Activated T-helper 1 cell treated with Interleukin-2 at 50 U/mL for 16 hours (primary cell): ENCODE measurements at regions not wholly inside any gene's neighbourhood (a gene's known extent, or its start where the extent isn't known, plus 50 kb on each side); places are given as distances from the start of the nearest gene placed in this dataset.
"Not testable (repeated sequence)": the region's sequence is repeated elsewhere in the genome, so short reads cannot be mapped to it uniquely, and the experiment has no call there.

Experiments used
- DNase-seq: peaks from one replicate; pipeline ENCODE4 v3.0.0-alpha.2; 2020; ENCODE audit warnings: low read depth

DNA sequence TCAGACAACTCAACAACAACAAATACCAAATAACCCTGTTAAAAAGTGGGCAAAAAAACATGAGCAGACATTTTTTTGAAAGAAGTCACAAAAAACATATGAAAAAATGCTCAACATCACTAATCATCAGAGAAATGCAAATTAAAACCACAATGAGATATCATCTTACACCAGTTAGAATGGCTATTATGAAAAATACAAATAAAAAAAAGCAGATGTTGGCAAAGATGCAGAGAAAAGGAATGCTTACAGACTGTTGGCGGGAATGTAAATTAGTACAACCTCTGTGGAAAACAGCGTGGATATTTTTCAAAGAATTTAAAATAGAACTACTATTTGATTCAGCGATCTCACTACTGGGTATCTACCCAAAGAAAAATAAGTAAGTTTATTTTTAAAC, 114.0 kb downstream of the SLC38A4 start:
- DNase-seq: no peak

DNA sequence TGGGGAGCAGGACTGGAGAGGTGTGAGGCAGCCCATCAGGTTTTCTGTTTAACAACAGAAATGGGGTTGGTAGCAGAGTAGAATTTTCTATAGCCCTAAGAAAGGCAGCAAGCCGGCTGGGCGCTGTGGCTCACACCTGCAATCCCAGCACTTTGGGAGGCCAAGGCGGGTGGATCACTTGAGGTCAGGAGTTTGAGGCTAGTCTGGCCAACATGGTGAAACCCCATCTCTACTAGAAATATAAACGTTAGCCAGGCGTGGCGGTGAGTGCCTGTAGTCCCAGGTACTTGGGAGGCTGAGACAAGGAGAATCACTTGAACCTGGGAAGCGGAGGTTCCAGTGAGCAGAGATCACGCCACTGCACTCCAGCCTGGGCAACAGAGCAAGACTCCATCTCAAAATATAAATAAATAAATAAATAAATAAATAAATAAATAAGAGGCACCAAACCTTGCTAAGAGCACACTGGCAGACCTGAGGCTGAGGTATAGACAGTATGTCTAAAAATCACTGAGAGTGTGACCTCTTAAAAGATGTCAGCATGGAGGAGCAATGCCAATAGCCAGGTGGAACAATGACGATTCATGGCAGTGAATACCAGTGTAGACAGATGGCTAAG, 115.6 kb downstream of the SLC38A4 start:
- DNase-seq: no peak

DNA sequence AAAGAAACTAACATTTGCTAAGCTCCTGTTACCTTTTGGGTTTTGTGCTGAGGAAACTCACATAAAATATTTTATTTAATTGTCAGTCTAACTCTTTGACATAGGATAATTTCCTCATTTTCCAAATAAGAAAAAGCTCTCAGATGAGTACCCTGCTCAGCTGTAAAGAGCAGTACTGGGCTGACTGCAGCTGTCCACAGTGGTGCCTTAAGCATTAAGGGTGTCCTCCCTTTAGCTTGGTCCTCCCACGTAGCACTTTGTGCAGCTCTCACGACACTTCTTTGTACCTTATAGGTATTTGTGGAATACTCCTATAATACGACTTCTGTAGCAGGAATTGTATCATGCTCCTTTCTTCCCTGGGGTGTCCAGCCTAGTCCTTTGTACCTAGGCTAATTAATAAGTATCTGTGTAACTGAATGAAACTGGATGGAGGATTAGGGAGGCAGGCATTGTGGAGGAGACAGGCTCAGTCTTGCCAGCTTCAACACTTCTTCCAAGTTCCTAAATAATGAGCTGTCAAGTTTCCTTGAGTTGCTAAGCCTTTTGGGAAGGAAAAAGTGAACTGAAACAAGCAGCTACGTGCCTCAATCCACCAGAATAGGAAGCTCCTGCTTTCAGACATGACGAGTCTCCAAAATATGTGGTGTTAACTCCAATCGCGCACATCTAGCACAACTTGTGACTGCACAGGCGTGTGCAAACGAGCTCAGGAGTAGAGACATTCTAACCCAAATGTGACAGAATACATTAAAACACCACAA, 123.0 kb downstream of the SLC38A4 start:
- no peak for DNase-seq

DNA sequence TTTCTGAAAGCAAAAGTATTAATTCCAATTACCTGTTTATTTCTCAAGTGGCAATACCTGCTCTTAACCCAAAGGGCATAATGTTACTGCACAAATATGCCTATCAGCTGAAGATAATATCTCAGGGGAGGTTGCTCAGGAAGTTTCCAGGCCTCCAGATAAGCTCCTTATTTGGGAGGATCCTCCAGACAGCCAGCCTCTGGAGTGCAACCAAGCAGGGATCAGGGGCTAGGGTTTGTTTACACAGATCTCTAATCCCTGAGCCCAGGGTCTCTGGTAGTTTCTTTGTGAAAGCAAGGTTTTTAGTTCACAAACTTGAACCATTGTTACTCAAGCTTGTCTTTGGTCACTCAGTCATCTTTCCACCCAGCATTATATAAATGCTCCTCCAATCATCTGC, 124.4 kb downstream of the SLC38A4 start:
- no peak for DNase-seq

DNA sequence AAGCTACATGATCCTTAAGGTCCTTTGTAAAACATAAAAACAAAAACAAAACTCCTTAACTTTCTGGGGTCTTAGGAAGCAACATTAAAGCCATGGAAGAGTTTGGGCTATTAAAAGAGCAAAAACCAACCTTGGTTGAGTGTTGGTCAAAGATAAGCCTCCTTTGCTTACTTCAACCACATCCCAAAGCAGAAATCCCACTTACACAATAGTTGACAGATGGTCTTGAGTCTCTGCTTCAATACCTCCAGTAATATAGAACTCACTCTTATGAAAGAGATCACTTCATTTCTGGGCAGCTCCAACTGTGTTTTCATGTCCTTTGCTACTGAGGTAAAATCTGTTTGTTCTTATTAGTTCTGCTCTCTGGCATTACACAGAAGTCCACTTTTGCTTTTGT, 125.8 kb downstream of the SLC38A4 start:
- DNase-seq: no peak

DNA sequence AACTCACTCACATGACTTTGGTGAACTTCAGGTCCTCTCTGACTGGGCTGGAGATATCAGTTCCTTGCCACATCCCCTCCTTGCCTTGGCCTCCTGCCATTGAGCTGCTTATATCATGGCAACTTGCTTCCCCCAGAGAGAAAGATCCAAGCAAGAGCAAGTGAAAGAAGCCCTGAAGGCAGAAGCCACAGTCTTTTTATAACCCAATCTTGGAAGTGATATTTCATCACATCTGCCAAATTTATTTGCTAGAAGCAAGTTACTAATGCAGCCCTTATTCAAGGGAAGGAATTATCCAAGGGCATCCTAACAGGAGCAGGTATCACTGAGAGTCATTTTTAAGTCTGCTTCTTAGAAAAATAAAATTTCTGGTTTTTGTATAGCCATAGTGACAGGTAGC, 127.8 kb downstream of the SLC38A4 start:
- no peak for DNase-seq

DNA sequence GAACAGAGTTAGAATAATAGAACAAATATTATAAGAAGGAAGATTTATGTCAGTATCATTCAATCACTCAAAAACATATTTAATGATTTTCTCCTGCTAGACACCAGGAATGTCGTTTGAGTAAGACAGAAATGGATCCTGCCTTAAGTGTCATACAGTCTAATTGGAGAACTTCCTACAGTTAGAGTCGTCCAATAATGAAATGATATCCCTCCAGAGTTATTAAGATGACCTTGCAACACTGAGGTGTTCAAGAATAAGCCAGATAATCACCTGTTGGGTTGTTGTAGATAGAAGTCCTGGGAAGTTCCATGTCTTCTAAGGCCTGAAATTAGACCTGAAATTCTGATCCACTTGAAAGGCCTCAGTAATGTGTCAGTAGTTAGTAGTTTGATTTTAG, 132.3 kb downstream of the SLC38A4 start:
- no peak for DNase-seq

DNA sequence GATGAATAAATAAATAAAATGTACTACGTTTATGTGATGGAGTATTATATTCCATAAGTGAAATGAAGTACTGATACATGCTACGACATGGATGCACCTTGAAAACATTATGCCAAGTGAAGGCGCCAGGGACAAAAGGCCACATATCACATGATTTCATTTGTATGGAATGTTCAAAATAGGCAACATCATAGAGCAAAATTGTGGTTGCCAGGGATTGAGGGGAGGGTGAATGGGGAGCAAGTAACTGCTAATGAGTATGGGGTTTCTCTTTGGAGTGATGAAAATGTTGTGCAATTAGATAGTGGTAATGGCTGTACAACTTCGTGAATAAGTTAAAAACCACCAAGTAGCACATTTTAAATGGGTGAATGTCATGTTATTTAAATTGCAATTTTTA, 132.8 kb downstream of the SLC38A4 start:
- no peak for DNase-seq

DNA sequence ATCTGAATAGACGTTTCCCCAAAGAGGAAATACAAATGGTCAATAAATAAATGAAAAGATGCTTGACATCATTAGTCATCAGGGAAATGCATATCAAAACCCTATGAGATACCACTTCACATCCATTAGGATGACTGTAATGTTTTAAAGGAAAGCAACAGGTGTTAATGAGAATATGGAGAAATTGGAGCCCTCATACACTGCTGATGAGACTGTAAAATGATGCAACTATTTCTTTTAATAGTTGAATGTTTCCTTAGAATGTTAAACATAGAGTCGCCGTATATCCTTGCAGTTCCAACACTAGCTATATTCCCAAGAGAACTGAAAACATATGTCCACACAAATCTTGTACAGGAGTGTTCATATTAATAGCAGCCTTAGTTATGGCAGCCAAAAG, 133.2 kb downstream of the SLC38A4 start:
- no peak for DNase-seq

DNA sequence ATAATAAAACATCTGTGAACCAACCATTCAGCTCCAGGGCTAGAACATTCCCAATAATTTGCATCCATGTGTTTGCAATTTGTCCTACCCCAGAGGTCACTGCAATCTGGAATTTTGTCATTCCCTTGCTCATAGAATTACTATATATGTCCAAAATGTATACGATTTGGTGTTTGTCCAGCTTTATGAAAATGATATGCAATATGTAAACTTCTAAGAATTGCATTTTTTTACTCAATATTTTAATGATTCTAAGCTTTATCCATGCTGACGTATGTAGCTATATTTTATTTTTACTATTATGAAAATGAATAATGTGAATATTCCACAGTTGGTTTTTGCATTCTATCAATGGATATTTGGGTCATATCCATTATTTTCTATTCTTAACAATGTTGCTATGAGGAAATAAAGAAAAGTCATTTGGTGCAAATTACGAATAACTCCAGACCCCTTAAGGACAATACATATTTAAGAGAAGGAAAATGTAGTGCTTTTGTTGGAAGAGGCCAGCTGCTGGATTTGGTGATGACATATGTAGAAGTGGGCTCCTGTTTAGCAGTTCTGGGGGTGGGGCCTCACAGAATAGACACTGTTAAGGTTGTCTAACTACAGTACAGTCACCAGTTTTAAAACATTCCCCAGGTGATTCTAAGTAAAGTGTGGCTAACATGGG, 139.4 kb downstream of the SLC38A4 start:
- no peak for DNase-seq

DNA sequence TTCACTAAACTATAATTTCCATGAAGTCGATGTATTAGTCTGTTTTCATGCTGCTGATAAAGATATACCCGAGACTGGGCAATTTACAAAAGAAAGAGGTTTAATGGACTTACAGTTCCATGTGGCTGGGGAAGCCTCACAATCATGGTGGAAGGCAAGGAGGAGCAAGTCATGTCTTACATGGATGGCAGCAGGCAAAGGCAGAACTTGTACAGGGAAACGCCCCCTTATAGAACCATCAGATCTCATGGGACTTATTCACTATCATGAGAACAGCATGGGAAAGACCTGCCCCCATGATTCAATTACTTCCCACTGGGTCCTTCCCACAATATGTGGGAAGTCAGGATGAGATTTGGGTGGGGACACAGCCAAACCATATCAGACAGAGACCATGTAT, 141.6 kb downstream of the SLC38A4 start:
- DNase-seq: not testable (repeated sequence)

DNA sequence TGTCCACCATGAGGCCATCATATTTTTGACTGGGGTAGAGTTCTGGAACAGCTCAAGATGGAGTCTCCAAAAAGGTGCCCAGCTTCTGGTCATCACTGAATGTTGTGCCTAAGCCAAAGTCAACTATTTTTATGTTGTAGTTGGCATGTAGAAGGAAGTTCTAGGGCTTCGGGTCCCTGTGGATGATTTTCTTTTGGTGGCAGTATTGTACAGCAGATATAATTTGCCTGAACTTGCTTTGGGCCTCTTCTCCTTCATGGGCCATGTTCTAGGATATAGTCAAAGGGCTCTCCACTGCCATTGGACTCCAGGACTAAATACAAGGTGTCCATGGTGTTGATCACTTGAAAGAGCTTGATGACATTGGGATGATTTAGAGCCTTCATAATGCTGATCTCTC, 143.6 kb downstream of the SLC38A4 start:
- DNase-seq: no peak

DNA sequence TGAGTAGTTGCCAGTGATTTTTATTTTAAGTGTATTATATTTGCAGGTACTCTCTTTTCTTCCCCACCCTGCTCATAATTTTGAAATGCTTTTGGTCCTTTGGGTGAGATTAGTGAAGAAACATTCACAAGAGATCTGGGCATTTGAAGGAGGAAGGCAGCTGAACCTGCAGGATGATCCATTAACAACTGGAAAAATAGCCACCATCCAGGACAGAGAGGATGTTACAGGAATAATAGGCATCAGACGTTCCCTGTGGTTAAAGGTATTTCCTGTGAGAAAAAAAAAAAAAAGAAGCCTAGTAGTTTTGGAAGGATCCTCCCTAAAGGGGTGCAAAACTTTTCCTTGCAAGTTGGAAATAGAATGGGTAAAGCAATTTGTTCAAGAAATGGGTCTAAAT, 145.3 kb downstream of the SLC38A4 start:
- no peak for DNase-seq

DNA sequence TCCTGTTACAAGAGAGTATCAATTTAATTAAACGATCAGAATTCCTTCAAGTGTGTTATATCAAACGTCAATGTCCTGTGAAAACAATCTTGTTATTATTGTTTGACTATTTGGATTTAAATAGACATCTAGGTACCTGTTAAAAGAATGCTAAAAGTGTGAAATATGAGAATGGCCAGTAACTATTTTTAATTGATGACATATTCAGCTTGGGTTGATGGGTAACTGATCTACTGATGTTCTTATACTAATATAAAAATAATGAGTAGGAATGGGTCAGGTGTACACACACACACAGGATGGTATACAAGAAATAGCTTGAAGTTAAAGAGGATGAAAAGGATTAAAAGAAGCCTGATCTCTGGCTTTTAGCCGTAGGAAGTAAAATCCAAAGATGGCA, 146.0 kb downstream of the SLC38A4 start:
- DNase-seq: no peak

DNA sequence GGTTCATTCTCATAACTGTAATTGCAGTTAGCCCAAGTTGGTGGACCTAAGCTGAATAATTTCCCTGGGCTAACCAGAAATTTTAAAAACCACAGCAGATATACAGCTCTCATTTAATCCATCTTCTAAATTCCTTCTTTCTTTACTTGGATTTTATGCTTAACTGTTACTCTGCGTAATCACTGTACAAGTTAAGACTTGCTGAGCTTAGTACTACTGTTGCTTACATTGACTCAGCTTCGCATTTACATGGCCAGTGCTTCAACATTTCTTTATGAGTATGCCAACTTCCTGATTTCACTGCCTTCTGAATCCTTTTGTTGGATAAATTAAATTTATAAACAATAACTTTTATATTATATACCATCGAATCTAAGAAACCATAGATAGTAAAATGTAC, 147.4 kb downstream of the SLC38A4 start:
- no peak for DNase-seq

DNA sequence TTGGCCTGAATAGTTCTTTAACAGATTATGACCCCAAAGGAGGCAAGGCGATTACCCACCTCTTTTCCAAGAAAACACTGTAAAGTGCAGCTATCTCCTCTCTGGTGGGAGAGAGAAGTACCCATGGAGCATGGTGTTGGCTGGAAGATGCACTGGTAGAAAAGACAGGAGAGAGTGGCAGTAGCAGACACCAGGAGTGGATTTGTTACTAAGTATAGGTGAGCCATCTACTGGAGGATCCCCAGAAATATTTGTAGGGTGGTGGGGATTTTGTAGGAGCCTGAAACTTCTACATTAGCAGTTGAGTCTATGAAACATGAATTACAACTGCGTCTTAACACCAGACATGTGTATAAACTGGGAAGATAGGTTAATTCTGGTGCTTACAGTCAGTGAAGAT, 148.0 kb downstream of the SLC38A4 start:
- DNase-seq: no peak

DNA sequence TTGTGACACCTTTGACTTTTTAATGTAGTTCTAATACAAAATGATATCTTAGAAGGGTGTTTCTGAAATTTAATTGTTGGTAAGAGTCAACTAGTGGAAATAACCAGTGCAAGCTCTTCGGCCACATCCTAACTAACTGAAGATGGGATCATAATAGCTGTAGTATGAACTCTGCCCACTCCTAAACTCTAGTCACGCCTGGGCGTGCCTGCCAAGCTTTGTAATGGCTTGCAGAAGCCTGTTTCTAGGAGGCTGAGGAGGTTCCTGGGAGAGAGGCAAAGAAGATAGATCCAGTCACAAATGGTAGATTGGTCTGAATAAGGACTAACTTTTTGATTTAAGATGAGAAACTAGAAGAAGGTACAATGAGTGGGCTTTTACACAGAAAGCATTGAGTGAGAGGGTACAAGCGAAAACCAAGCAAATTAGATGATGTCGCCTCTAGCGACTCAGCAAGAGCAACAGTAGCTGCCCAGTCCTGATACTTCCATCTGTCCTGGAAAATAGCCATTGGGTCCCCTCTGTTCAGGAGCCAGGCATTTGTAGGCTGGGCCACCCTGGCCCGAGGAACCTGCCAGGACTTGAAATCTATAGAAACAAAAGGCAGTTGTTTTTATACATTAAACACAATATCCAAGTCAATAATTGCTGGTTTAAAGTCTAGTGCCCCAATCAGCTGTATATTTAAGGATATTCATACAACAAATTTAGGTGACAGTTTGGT, 148.8 kb downstream of the SLC38A4 start:
- no peak for DNase-seq

DNA sequence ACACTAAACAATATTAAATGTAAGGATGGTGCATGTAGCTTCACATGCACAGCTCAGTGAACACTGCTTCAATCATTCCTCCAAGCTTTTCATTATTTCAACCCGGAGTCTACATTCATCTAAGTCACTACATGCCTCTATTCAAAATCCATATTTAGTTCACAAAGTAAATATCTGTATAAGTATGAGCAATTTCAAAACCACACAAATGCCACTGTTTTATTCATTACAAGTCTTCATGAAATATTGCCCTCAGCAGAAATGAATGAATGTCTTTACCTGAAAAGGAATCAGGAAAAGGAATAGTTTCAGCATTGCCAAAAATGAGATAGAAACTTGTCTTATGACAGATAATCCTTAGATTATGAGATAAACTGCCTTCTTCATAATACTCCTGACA, 149.4 kb downstream of the SLC38A4 start:
- DNase-seq: no peak

DNA sequence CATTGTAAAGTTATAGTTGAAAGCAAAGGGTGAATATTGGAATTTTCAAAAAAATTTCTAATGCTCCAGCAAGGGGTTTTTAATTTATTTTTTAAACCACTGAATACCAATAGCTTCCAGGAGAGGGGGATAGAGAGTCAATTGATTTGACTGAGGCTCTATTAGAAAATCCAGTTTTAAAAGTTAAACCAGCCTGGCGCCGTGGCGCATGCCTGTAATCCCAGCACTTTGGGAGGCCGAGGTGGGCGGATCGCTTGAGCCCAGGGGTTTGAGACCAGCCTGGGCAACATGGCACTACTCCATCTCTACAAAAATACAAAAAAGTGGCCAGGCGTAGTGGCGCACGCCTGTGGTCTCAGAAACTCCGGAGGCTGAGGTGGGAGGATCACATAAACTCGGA, 150.1 kb downstream of the SLC38A4 start:
- no peak for DNase-seq

DNA sequence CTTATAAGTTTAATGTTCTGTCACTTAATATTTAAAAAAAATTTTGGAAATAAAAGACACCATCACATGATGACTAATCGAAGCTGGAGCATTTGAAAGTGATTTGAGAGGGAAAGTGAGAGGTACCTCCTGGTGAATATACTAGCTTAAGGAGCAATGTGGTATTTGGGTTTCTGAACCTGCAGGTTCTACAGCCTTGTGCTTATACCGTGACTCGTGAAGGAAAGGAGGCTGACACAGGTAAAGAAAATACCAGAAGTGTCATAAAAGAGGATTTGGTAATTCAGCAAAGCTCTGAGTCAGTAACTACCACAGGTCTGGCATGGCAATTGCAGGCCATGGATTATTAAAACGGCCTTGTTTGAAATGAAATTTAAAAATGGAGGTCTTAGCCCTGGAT, 151.0 kb downstream of the SLC38A4 start:
- no peak for DNase-seq

DNA sequence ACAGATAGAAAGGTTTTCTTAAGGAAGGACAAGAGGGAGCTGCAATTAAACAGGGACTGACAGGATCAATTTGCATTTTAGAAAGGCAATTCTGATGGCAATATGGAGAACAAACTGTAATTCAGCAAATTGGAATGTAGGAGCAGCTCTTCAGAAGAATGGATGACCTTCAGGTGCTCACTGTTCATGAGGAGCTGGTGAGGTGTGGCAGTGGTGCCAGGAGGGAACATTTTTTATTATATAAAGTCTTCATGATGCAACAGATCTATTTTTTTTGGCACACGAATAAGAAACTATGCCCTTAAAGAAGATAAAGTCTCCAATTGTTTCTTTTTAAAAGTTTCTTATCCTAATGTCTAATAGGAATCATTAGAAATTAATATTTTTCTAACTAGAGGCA, 151.7 kb downstream of the SLC38A4 start:
- no peak for DNase-seq

DNA sequence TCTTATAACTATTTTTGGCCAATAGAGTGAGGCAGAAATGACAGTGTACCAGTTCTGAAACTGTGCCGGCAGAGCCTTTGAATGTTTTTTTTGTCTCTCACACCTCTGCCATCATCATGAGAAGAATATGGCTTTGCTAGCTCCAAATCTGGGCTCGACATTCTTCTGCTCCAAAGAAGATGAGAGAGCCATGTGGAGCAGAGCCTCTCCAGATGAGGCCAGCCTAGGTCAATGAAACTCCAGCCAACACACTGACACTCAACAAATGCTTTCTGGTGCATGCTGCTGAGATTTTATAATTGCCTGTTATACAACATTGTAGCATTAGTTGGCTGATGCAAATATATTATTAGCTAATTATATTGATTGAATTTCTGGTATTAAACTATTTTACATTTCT, 154.7 kb downstream of the SLC38A4 start:
- DNase-seq: no peak

DNA sequence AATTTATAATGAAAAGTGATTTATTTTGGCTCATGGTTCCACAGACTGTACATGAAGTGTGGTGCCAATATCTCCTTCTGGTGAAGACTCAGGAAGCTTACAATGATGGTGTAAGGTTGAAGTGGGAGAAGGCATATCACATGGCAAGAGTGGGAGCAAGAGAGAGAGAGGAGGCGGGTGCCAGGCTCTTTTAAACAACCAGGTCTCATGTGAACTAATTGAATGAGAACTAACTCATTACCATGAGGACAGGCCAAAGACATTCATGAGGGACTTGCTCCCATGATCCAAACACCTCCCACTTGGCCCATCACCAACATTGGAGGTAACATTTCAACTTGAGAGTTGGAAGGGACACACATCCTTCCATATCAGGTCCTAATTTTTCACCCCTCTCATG, 155.2 kb downstream of the SLC38A4 start:
- DNase-seq: no peak
